CD4-positive, alpha-beta T cell (primary cell): ENCODE measurements at regions not wholly inside any gene's neighbourhood (a gene's known extent, or its start where the extent isn't known, plus 50 kb on each side); places are given as distances from the start of the nearest gene placed in this dataset.

Experiments
- ATAC-seq: fragments of 200-7000 bp; cut with Tn5 transposase; one replicate; pipeline ENCODE4 v1.10.0; 2022; ENCODE audit warnings: mild to moderate bottlenecking; ENCODE audit not compliant: poor library complexity
- CTCF ChIA-PET: fragments of 350-600 bp; sonication (Branson Sonifier 250); formaldehyde crosslinking; loops from one replicate; lab custom pipeline; 2021; ENCODE audit warnings: antibody characterized with exemption, inconsistent platforms; lab: Charles Lee
- POLR2A ChIA-PET: fragments of 350-600 bp; sonication (Branson Sonifier 250); formaldehyde crosslinking; loops from one replicate; lab custom pipeline; 2021; ENCODE audit warnings: antibody characterized with exemption, inconsistent platforms; lab: Charles Lee
- DNase-seq, 14 experiments: peaks; one replicate each; pipeline ENCODE4 v3.0.0-alpha.2; 2013 to 2020; ENCODE audit warnings: mixed read lengths in 2 of 14
- H3K27ac ChIP-seq, 2 donors: one replicate each; pipeline versions ENCODE4 v1.5.1 to v1.7.0; 2013; ENCODE audit warnings: low read length in 2 of 2, low read depth in 1 of 2, mild to moderate bottlenecking in 1 of 2
- H3K27me3 ChIP-seq, 2 experiments: 1 replicate in 1 of 2; 2 replicates in 1 of 2; pipeline versions ENCODE4 v1.6.1 to v1.7.0; 2013; ENCODE audit warnings: low read length in 2 of 2, control low read depth in 1 of 2, mild to moderate bottlenecking in 1 of 2, moderate library complexity in 1 of 2; ENCODE audit not compliant: insufficient read depth in 2 of 2, control insufficient read depth in 1 of 2
- H3K36me3 ChIP-seq: one replicate; pipeline ENCODE4 v1.6.1; 2013; ENCODE audit warnings: low read length, control low read depth; ENCODE audit not compliant: insufficient read depth
- H3K4me1 ChIP-seq: one replicate; pipeline ENCODE4 v1.6.1; 2013; ENCODE audit warnings: low read length, control low read depth; ENCODE audit not compliant: insufficient read depth
- H3K4me3 ChIP-seq: one replicate; pipeline ENCODE4 v1.5.1; 2013; ENCODE audit warnings: mild to moderate bottlenecking, low read length, moderate library complexity
- H3K9me3 ChIP-seq, 2 experiments: 1 replicate in 1 of 2; 2 replicates in 1 of 2; pipeline versions ENCODE4 v1.6.1 to v1.7.0; 2013; ENCODE audit warnings: low read length in 2 of 2, mild to moderate bottlenecking in 2 of 2, control low read depth in 1 of 2, moderate library complexity in 1 of 2; ENCODE audit not compliant: control insufficient read depth in 1 of 2, insufficient read depth in 1 of 2
- H3K27ac Mint-ChIP-seq: one replicate; pipeline ENCODE4 v1.8.0; 2020; ENCODE audit warnings: mixed read lengths
- H3K27me3 Mint-ChIP-seq: one replicate; pipeline ENCODE4 v1.8.0; 2021; ENCODE audit warnings: mixed read lengths
- H3K36me3 Mint-ChIP-seq: one replicate; pipeline ENCODE4 v1.8.0; 2021; ENCODE audit warnings: low read depth, mixed read lengths
- H3K4me1 Mint-ChIP-seq: one replicate; pipeline ENCODE4 v1.8.0; 2021; ENCODE audit warnings: low read depth, mixed read lengths
- H3K4me3 Mint-ChIP-seq: one replicate; pipeline ENCODE4 v1.8.0; 2020; ENCODE audit warnings: mild to moderate bottlenecking, mixed read lengths
- H3K9me3 Mint-ChIP-seq: one replicate; pipeline ENCODE4 v1.8.0; 2020; ENCODE audit warnings: mixed read lengths
- intact Hi-C, 2 experiments: fragments of 100-400 bp; cut with DNase I in 1 of 2; cut with micrococcal nuclease in 1 of 2; formaldehyde crosslinking; loops; one replicate each; pipeline versions ENCODE4 v1.15.1 to v1.9.0; 2023 to 2025; cut with DNase I, micrococcal nuclease
- TF ChIP-seq, protein P1 (sequence below): fragments of 200-600 bp; IDR thresholded peaks from one replicate; pipeline ENCODE4 v1.8.0; 2022; ENCODE audit warnings: antibody characterized with exemption, mild to moderate bottlenecking

- Histone ChIP-seq H3K4me3 (no peak overlapping the region), H3K9me3 (no peaks in the 10 kb centered on the region), H3K27me3 (no peaks in the 10 kb centered on the region), H3K36me3 (peaks cover 4% of the 10 kb centered on the region), H3K4me1 (no peaks in the 10 kb centered on the region), H3K27ac (no peak overlapping the region)
- Mint-ChIP-seq H3K4me3 (no peak overlapping the region), H3K27ac (no peak overlapping the region), H3K27me3 (no peaks in the 10 kb centered on the region), H3K9me3 (no peaks in the 10 kb centered on the region), H3K36me3 (peaks cover 11% of the 10 kb centered on the region), H3K4me1 (no peaks in the 10 kb centered on the region)
- DNase-seq, result no peak
- ChIA-PET POLR2A (no interaction called here), CTCF (no interaction called here)
- TF ChIP-seq, protein P1, sequence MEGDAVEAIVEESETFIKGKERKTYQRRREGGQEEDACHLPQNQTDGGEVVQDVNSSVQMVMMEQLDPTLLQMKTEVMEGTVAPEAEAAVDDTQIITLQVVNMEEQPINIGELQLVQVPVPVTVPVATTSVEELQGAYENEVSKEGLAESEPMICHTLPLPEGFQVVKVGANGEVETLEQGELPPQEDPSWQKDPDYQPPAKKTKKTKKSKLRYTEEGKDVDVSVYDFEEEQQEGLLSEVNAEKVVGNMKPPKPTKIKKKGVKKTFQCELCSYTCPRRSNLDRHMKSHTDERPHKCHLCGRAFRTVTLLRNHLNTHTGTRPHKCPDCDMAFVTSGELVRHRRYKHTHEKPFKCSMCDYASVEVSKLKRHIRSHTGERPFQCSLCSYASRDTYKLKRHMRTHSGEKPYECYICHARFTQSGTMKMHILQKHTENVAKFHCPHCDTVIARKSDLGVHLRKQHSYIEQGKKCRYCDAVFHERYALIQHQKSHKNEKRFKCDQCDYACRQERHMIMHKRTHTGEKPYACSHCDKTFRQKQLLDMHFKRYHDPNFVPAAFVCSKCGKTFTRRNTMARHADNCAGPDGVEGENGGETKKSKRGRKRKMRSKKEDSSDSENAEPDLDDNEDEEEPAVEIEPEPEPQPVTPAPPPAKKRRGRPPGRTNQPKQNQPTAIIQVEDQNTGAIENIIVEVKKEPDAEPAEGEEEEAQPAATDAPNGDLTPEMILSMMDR, result no peak
- intact Hi-C loops, result no loop called here
- ATAC-seq, result no peak
These were observed 192.2 kb downstream of the MIAT start for GRCh38 chr22:26849575-26849974.

GRCh38 chr22:26851125-26851524 is 193.7 kb downstream of the MIAT start:
- Histone ChIP-seq H3K27me3 (no peaks in the 10 kb centered on the region), H3K9me3 (no peaks in the 10 kb centered on the region), H3K27ac (no peak overlapping the region), H3K36me3 (peaks cover 4% of the 10 kb centered on the region), H3K4me3 (no peak overlapping the region), H3K4me1 (no peaks in the 10 kb centered on the region)
- no peak for DNase-seq
- no peak overlapping the region for H3K27ac Mint-ChIP-seq
- no peak for ATAC-seq
- POLR2A ChIA-PET, result no interaction called here
- intact Hi-C loops, result no loop called here
- CTCF ChIA-PET, result interaction anchor here (1.7 kb wide), 1 partner anchor 15 kb away, joined by 3 read pairs; no protein-coding TSS in a partner anchor
- no peaks in the 10 kb centered on the region for H3K9me3 Mint-ChIP-seq
- TF ChIP-seq, protein P1, result no peak
- H3K4me3 Mint-ChIP-seq, result no peak overlapping the region
- no peaks in the 10 kb centered on the region for H3K27me3 Mint-ChIP-seq
- no peaks in the 10 kb centered on the region for H3K4me1 Mint-ChIP-seq
- H3K36me3 Mint-ChIP-seq, result peaks cover 11% of the 10 kb centered on the region

- Mint-ChIP-seq H3K27ac (no peak overlapping the region), H3K36me3 (peaks cover 11% of the 10 kb centered on the region), H3K9me3 (no peaks in the 10 kb centered on the region), H3K4me1 (no peaks in the 10 kb centered on the region), H3K27me3 (no peaks in the 10 kb centered on the region), H3K4me3 (no peak overlapping the region)
- TF ChIP-seq, protein P1, result no peak
- H3K4me1 ChIP-seq, result no peaks in the 10 kb centered on the region
- intact Hi-C loops, result no loop called here
- no peak for ATAC-seq
- CTCF ChIA-PET, result interaction anchor here (1.7 kb wide), 1 partner anchor 14 kb away, joined by 3 read pairs; no protein-coding TSS in a partner anchor
- H3K27ac ChIP-seq, result no peak overlapping the region
- H3K36me3 ChIP-seq, result peaks cover 4% of the 10 kb centered on the region
- no peak for DNase-seq
- no peaks in the 10 kb centered on the region for H3K9me3 ChIP-seq
- POLR2A ChIA-PET, result no interaction called here
- no peak overlapping the region for H3K4me3 ChIP-seq
- H3K27me3 ChIP-seq, result no peaks in the 10 kb centered on the region
These were observed 194.8 kb downstream of the MIAT start for GRCh38 chr22:26852176-26852575.
